ENCODE measurements at regions not wholly inside any gene's neighbourhood (a gene's known extent, or its start where the extent isn't known, plus 50 kb on each side); places are given as distances from the start of the nearest gene placed in this dataset.
"Not testable (repeated sequence)": the region's sequence is repeated elsewhere in the genome, so short reads cannot be mapped to it uniquely, and the experiment has no call there.

DNA sequence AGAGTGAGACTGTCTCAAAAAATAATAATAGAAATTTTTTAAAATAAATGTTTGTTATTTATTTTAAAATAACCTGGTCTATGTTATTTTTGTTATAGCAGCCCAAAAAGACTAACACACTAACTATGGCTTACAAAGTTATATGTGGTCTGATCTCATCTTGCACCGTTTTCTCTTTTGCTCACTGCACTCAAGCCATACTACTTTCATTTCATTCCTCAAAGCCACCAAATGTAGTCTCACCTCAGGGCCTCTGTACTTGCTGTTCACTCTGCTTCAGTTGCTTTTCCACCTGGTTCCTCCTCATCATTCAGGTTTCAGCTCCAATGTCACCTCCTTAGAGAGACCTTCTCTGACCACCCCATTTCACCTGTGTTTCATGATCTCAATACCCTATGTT lies 55.2 kb upstream of the MDM1 start:
- Mint-ChIP-seq H3K27me3 (peaks cover 6% of the 10 kb centered on the region), H3K9me3 (peaks cover 0 to 9% (median 0%) of the 10 kb centered on the region in 7 donors), H3K36me3 (peaks cover 3% of the 10 kb centered on the region), H3K4me1 (peaks cover 0 to 14% (median 4%) of the 10 kb centered on the region in 4 donors), H3K27ac (peak overlapping the region in 2 of 3 donors; percentile 15 to 52), H3K4me3 (no peak overlapping the region)
- H3K27me3 ChIP-seq (ENCODE audit: control insufficient read depth, insufficient read depth, low read length) = peaks cover 6% of the 10 kb centered on the region
- H3K4me3 ChIP-seq (ENCODE audit: low read depth, low read length) = no peak overlapping the region
- no peaks in the 10 kb centered on the region for H3K36me3 ChIP-seq (ENCODE audit: control insufficient read depth, insufficient read depth, low read length)
- DNase-seq = no peak
- H3K27ac ChIP-seq (ENCODE audit: insufficient read depth, low read length, poor library complexity, severe bottlenecking) = no peak overlapping the region
- H3K9me3 ChIP-seq (ENCODE audit: control insufficient read depth in 2 of 2, low read length in 2 of 2) = peaks cover 0 to 9% of the 10 kb centered on the region in 2 experiments
- no peak for ATAC-seq (ENCODE audit: low read depth in 2 of 2)
- H3K4me1 ChIP-seq (ENCODE audit: control insufficient read depth, insufficient read depth, low read length, poor library complexity, severe bottlenecking) = no peaks in the 10 kb centered on the region

- peaks cover 4% of the 10 kb centered on the region for H3K27me3 ChIP-seq (ENCODE audit: control insufficient read depth, insufficient read depth, low read length)
- DNase-seq (no peak), ATAC-seq (ENCODE audit: low read depth in 2 of 2) (no peak)
- Mint-ChIP-seq H3K4me3 (no peak overlapping the region), H3K9me3 (peaks cover 0 to 9% (median 0%) of the 10 kb centered on the region in 7 donors), H3K27ac (no peak overlapping the region), H3K4me1 (peaks cover 0 to 6% (median 3%) of the 10 kb centered on the region in 4 donors), H3K27me3 (peaks cover 6% of the 10 kb centered on the region), H3K36me3 (peaks cover 3% of the 10 kb centered on the region)
- no peak overlapping the region for H3K4me3 ChIP-seq (ENCODE audit: low read depth, low read length)
- peaks cover 0 to 9% of the 10 kb centered on the region in 2 experiments for H3K9me3 ChIP-seq (ENCODE audit: control insufficient read depth in 2 of 2, low read length in 2 of 2)
- H3K4me1 ChIP-seq (ENCODE audit: control insufficient read depth, insufficient read depth, low read length, poor library complexity, severe bottlenecking) = no peaks in the 10 kb centered on the region
- no peaks in the 10 kb centered on the region for H3K36me3 ChIP-seq (ENCODE audit: control insufficient read depth, insufficient read depth, low read length)
- H3K27ac ChIP-seq (ENCODE audit: insufficient read depth, low read length, poor library complexity, severe bottlenecking) = no peak overlapping the region
These were observed 57.1 kb upstream of the MDM1 start for GRCh38 chr12:68389305-68389704.

GRCh38 chr12:68391937-68392336 lies 59.8 kb upstream of the MDM1 start:
- Histone ChIP-seq H3K27ac (ENCODE audit: insufficient read depth, low read length, poor library complexity, severe bottlenecking) (no peak overlapping the region), H3K36me3 (ENCODE audit: control insufficient read depth, insufficient read depth, low read length) (no peaks in the 10 kb centered on the region), H3K27me3 (ENCODE audit: control insufficient read depth, insufficient read depth, low read length) (no peaks in the 10 kb centered on the region), H3K9me3 (ENCODE audit: control insufficient read depth in 2 of 2, low read length in 2 of 2) (peaks cover 0 to 9% of the 10 kb centered on the region in 2 experiments), H3K4me3 (ENCODE audit: low read depth, low read length) (no peak overlapping the region), H3K4me1 (ENCODE audit: control insufficient read depth, insufficient read depth, low read length, poor library complexity, severe bottlenecking) (no peaks in the 10 kb centered on the region)
- DNase-seq = no peak
- peaks cover 0 to 9% (median 0%) of the 10 kb centered on the region in 7 donors for H3K9me3 Mint-ChIP-seq
- no peaks in the 10 kb centered on the region for H3K27me3 Mint-ChIP-seq
- no peak overlapping the region for H3K4me3 Mint-ChIP-seq
- no peak for ATAC-seq (ENCODE audit: low read depth in 2 of 2)
- peaks cover 0 to 2% (median 0%) of the 10 kb centered on the region in 4 donors for H3K4me1 Mint-ChIP-seq
- no peaks in the 10 kb centered on the region for H3K36me3 Mint-ChIP-seq
- H3K27ac Mint-ChIP-seq = no peak overlapping the region

- Mint-ChIP-seq H3K4me1 (peaks cover 0 to 1% (median 0%) of the 10 kb centered on the region in 4 donors), H3K9me3 (peaks cover 0 to 9% (median 0%) of the 10 kb centered on the region in 7 donors), H3K36me3 (no peaks in the 10 kb centered on the region), H3K27me3 (no peaks in the 10 kb centered on the region), H3K4me3 (no peak overlapping the region), H3K27ac (no peak overlapping the region)
- no peaks in the 10 kb centered on the region for H3K27me3 ChIP-seq (ENCODE audit: control insufficient read depth, insufficient read depth, low read length)
- peaks cover 0 to 9% of the 10 kb centered on the region in 2 experiments for H3K9me3 ChIP-seq (ENCODE audit: control insufficient read depth in 2 of 2, low read length in 2 of 2)
- H3K36me3 ChIP-seq (ENCODE audit: control insufficient read depth, insufficient read depth, low read length) = no peaks in the 10 kb centered on the region
- no peak overlapping the region for H3K4me3 ChIP-seq (ENCODE audit: low read depth, low read length)
- H3K27ac ChIP-seq (ENCODE audit: insufficient read depth, low read length, poor library complexity, severe bottlenecking) = no peak overlapping the region
- H3K4me1 ChIP-seq (ENCODE audit: control insufficient read depth, insufficient read depth, low read length, poor library complexity, severe bottlenecking) = no peaks in the 10 kb centered on the region
- DNase-seq (no peak), ATAC-seq (ENCODE audit: low read depth in 2 of 2) (no peak)
These were observed 60.2 kb upstream of the MDM1 start for GRCh38 chr12:68392376-68392775.

DNA sequence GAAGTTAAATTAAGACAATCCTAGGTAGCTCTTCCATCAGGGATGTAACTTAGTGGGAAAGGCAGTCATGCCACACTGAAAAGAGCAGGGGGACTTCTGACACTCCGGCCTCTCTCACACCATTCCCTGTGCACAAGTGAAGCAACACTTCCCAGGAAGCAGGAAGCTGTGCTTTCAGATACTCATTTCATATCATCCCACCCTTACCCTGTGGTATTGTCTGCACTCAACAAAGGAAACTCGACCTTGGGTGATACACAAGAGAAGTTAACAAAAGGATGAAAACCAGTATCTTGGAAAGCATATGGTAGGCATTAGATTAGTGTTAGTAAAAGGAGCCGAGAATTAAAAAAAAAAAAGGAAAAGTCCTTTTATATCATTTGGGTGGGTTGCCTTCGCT lies 61.3 kb upstream of the MDM1 start:
- no peak overlapping the region for H3K4me3 Mint-ChIP-seq
- DNase-seq (no peak), ATAC-seq (ENCODE audit: low read depth in 2 of 2) (no peak)
- Histone ChIP-seq H3K4me3 (ENCODE audit: low read depth, low read length) (no peak overlapping the region), H3K36me3 (ENCODE audit: control insufficient read depth, insufficient read depth, low read length) (no peaks in the 10 kb centered on the region), H3K27me3 (ENCODE audit: control insufficient read depth, insufficient read depth, low read length) (no peaks in the 10 kb centered on the region), H3K4me1 (ENCODE audit: control insufficient read depth, insufficient read depth, low read length, poor library complexity, severe bottlenecking) (no peaks in the 10 kb centered on the region), H3K9me3 (ENCODE audit: control insufficient read depth in 2 of 2, low read length in 2 of 2) (peaks cover 0 to 9% of the 10 kb centered on the region in 2 experiments), H3K27ac (ENCODE audit: insufficient read depth, low read length, poor library complexity, severe bottlenecking) (no peak overlapping the region)
- H3K9me3 Mint-ChIP-seq = peaks cover 0 to 9% (median 0%) of the 10 kb centered on the region in 7 donors
- H3K27ac Mint-ChIP-seq = no peak overlapping the region
- H3K36me3 Mint-ChIP-seq = no peaks in the 10 kb centered on the region
- H3K27me3 Mint-ChIP-seq = no peaks in the 10 kb centered on the region
- H3K4me1 Mint-ChIP-seq = no peaks in the 10 kb centered on the region

GRCh38 chr12:68397566-68398158 lies 65.5 kb upstream of the MDM1 start:
- Mint-ChIP-seq H3K9me3 (peaks cover 0 to 1% (median 0%) of the 10 kb centered on the region in 7 donors), H3K36me3 (no peaks in the 10 kb centered on the region), H3K27me3 (no peaks in the 10 kb centered on the region), H3K4me3 (no peak overlapping the region), H3K27ac (peak overlapping the region in 1 of 3 donors; percentile 72), H3K4me1 (no peaks in the 10 kb centered on the region)
- H3K36me3 ChIP-seq (ENCODE audit: control insufficient read depth, insufficient read depth, low read length) = no peaks in the 10 kb centered on the region
- H3K9me3 ChIP-seq (ENCODE audit: control insufficient read depth in 2 of 2, low read length in 2 of 2) = no peaks in the 10 kb centered on the region
- H3K27me3 ChIP-seq (ENCODE audit: control insufficient read depth, insufficient read depth, low read length) = no peaks in the 10 kb centered on the region
- H3K4me1 ChIP-seq (ENCODE audit: control insufficient read depth, insufficient read depth, low read length, poor library complexity, severe bottlenecking) = no peaks in the 10 kb centered on the region
- H3K4me3 ChIP-seq (ENCODE audit: low read depth, low read length) = no peak overlapping the region
- no peak overlapping the region for H3K27ac ChIP-seq (ENCODE audit: insufficient read depth, low read length, poor library complexity, severe bottlenecking)
- ATAC-seq (ENCODE audit: low read depth in 2 of 2) = no peak
- DNase-seq = no peak

GRCh38 chr12:68398689-68399088 lies 66.5 kb upstream of the MDM1 start:
- H3K27me3 Mint-ChIP-seq; DNase-seq; H3K4me3 Mint-ChIP-seq; H3K27ac Mint-ChIP-seq; ATAC-seq (ENCODE audit: low read depth in 2 of 2); H3K9me3 Mint-ChIP-seq; H3K27ac ChIP-seq (ENCODE audit: insufficient read depth, low read length, poor library complexity, severe bottlenecking); H3K4me3 ChIP-seq (ENCODE audit: low read depth, low read length); H3K4me1 ChIP-seq (ENCODE audit: control insufficient read depth, insufficient read depth, low read length, poor library complexity, severe bottlenecking); H3K4me1 Mint-ChIP-seq; H3K9me3 ChIP-seq (ENCODE audit: control insufficient read depth in 2 of 2, low read length in 2 of 2); H3K27me3 ChIP-seq (ENCODE audit: control insufficient read depth, insufficient read depth, low read length); H3K36me3 ChIP-seq (ENCODE audit: control insufficient read depth, insufficient read depth, low read length); H3K36me3 Mint-ChIP-seq: not testable (repeated sequence)

DNA sequence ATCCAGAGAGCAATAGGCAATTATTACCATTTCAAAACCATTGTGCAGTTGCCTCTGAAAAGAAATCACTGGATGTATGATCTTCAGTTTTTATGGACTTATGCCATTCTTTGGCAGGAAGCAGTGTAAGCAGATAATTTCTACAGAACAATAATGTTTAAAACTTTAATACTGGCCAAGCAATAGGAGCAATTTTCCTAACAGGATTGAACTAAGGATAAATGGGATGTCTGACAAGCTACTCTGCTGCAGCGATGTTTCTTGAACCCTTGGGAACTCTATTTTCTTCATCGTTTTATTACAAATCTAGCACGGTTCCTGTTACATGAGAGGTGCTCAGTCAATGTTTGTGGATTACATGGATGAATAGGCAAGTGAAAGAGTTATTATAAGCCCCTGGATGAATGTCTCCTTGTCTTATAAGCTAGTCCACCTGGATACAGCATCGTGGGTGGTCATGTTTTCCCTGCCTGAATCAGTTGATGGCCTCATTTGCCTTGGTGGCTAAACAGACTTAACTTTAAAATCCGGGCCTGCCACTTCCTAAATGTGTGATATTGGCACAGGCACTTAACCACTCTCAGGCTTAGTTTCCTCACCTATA lies 68.2 kb upstream of the MDM1 start:
- Histone ChIP-seq H3K9me3 (ENCODE audit: control insufficient read depth in 2 of 2, low read length in 2 of 2) (no peaks in the 10 kb centered on the region), H3K27me3 (ENCODE audit: control insufficient read depth, insufficient read depth, low read length) (peaks cover 3% of the 10 kb centered on the region), H3K27ac (ENCODE audit: insufficient read depth, low read length, poor library complexity, severe bottlenecking) (no peak overlapping the region), H3K4me1 (ENCODE audit: control insufficient read depth, insufficient read depth, low read length, poor library complexity, severe bottlenecking) (no peaks in the 10 kb centered on the region), H3K4me3 (ENCODE audit: low read depth, low read length) (no peak overlapping the region), H3K36me3 (ENCODE audit: control insufficient read depth, insufficient read depth, low read length) (no peaks in the 10 kb centered on the region)
- Mint-ChIP-seq H3K4me3 (no peak overlapping the region), H3K9me3 (peaks cover 0 to 1% (median 0%) of the 10 kb centered on the region in 7 donors), H3K27me3 (peaks cover 14% of the 10 kb centered on the region), H3K36me3 (no peaks in the 10 kb centered on the region), H3K4me1 (peaks cover 0 to 6% (median 2%) of the 10 kb centered on the region in 4 donors), H3K27ac (no peak overlapping the region)
- DNase-seq (no peak), ATAC-seq (ENCODE audit: low read depth in 2 of 2) (no peak)

Measured in CD4-positive, CD25-positive, alpha-beta regulatory T cell (primary cell).